ENCODE measurements at regions not wholly inside any gene's neighbourhood (a gene's known extent, or its start where the extent isn't known, plus 50 kb on each side); places are given as distances from the start of the nearest gene placed in this dataset.
"Not testable (repeated sequence)": the region's sequence is repeated elsewhere in the genome, so short reads cannot be mapped to it uniquely, and the experiment has no call there.

GRCh38 chr3:130800829-130801228 is 54.2 kb upstream of the PIK3R4 start:
- no peak for DNase-seq (ENCODE audit: low read depth)

DNA sequence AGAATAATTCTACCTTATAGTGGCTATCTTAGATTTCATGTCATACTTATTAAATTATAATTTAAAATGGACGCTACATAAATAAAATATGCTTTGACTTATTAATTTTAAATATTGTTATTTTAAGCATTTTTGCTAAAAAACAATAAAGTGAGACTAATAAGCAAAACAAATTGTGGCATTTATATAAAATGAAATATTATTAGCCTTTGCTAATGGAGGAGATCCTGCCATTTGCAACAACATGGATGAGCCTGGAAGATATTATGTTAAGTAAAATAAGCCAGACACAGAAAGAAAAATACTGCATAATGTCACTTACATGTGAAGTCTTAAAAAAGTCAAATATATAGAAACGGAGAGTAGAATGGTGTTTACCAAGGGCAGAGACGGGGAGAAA is 54.8 kb upstream of the PIK3R4 start:
- no peak for DNase-seq (ENCODE audit: low read depth)

- DNase-seq (ENCODE audit: low read depth), result no peak
Measured at GRCh38 chr3:130811557-130811956, 64.9 kb upstream of the PIK3R4 start.

DNA sequence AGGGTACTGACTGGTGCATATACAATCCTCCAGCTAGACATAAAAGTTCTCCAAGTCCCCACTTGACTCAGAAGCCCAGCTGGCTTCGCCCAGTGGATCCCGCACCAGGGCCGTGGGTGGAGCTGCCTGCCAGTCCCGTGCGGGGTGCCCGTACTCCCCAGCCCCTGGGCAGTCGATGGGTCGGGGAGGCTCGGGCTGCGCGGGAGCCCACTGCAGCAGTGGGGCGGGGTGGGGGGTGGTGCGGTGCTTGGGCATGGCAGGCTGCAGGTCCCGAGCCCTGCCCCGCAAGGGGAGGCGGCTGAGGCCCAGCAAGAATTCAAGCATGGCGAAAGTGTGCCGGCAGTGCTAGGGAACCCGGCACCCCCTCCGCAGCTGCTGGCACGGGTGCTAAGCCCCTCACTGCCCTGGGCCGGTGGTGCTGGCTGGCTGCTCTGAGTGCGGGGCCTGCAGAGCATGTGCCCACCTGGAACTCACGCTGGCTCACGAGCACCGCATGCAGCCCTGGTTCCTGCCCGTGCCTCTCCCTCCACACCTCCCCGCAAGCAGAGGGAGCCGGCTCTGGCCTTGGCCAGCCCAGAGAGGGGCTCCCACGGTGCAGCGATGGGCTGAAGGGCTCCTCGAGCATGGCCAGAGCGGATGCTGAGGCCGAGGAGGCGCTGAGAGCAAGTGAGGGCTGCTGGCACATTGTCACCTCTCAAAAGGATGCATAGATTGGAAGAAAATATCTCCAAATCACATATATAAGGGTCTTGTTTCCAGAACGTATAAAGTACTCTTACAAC is 68.3 kb upstream of the PIK3R4 start:
- no peak for DNase-seq (ENCODE audit: low read depth)

- no peak for DNase-seq (ENCODE audit: low read depth)
Measured at GRCh38 chr3:130816561-130817445, 70.2 kb upstream of the PIK3R4 start.

- DNase-seq (ENCODE audit: low read depth), result not testable (repeated sequence)
Measured at GRCh38 chr3:130818066-130818465, 71.4 kb upstream of the PIK3R4 start.

DNA sequence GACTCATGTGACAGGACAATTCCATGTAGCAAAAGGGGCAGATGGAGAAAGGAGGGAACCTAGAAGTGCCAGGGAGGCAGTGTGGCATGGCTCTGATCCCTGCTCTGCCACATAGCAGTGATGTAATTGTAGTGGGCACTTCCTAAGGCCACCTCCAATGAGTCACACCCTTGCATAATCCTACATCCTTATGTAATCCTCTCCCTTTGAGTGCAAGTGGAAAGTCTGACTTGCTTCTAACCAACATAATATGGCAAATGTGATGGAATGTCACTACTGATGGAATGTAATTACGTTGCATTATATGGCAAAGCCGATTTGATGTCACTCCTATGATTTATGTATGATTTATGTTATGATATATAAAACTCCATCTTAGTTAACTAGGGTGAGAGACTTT is 72.9 kb upstream of the ATP2C1 start:
- DNase-seq (ENCODE audit: low read depth), result peak; percentile 49

GRCh38 chr3:130821806-130822205 is 72.1 kb upstream of the ATP2C1 start:
- DNase-seq (ENCODE audit: low read depth), result no peak

GRCh38 chr3:130823241-130823884 is 70.5 kb upstream of the ATP2C1 start:
- no peak for DNase-seq (ENCODE audit: low read depth)

GRCh38 chr3:130823996-130824395 is 69.9 kb upstream of the ATP2C1 start:
- DNase-seq (ENCODE audit: low read depth), result no peak

DNA sequence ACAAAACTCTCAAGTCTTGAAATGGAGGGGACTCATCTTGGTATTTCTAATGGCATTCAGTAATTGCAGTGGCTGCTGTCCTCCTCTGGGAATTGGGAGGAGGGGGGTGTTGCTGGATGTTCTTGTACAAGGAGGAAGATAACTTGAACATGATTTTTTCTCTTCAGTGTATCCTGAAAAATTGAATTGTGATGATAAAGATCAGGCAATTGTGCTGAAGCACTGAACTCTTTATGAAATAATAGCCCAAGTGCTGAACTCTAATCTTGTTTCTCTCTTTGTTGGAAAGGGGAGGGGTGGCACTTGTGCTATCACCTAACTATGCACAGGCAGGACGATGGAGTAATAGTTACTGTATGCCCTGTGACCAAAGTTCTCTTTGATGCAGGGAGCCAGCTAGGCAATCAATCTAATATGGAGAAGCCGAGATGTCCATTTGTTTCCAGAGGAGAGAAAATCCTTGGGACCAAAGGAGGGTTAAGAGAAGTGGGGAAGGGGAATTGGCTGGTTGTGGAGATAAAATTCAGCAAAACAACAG is 68.1 kb upstream of the ATP2C1 start:
- no peak for DNase-seq (ENCODE audit: low read depth)

GRCh38 chr3:130826516-130827182 is 67.2 kb upstream of the ATP2C1 start:
- no peak for DNase-seq (ENCODE audit: low read depth)

DNA sequence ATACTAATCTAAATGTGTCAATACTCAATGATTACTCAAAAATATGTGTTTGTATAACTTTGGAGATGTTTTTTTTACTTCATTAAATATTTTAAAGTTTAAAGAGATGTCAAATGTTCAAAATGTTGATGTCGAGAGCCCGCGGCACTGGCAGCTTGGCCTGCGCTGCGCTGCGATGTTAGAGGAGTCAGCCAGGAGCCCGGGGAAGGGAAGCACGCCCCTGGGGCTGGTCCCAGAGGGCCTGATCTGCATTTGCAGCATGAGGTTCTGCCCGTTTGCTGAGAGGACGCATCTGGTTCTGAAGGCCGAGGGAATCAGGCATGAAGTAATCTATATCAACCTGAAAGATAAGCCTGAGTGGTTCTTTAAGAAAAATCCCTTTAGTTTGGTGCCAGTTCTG is 66.4 kb upstream of the ATP2C1 start:
- DNase-seq (ENCODE audit: low read depth), result no peak

DNA sequence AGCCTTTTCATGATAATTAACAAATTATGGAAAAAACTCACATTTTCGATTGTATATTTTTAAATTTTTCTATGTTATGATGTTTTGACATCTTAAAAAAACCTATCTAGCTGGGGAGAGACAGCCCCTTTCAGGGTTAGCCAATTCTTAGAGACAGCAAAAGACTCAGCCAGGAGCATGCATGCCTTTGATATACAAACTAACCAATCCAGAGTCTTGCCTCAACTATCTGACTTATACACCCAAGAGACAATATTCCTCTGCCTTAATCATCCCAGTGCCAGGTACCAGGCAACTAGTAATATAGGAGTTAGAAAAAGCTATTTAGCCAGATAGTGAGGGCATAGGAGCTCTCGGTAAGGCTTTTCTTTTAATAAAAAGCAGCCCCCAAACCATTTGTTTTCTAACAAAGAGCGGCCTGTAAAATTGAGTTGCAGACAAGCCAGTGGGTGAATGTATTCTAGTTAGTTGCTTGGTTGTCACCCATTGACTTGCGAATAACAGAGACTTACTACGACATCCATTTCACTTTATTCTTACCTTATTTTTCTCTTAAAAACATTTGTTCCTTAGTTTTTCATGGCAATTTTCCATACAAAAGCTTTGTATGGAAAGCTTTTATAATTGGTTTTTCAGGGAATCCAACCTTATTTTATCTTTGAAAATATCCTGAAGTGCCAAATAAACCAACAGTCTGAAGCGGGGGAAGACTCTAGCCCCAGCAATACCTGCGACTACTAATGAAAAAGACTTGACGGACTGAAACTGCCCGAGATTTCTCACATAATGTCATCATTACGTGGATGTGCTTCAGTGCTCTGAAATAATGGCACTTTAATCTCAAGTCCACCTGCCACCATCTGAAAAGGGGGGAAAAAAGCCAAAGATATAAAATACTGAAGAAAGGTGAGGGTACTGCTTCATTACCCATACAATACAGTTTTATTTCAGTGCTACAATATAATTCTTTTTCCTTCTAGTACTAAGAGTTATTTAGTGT is 64.6 kb upstream of the ATP2C1 start:
- DNase-seq (ENCODE audit: low read depth), result no peak

DNA sequence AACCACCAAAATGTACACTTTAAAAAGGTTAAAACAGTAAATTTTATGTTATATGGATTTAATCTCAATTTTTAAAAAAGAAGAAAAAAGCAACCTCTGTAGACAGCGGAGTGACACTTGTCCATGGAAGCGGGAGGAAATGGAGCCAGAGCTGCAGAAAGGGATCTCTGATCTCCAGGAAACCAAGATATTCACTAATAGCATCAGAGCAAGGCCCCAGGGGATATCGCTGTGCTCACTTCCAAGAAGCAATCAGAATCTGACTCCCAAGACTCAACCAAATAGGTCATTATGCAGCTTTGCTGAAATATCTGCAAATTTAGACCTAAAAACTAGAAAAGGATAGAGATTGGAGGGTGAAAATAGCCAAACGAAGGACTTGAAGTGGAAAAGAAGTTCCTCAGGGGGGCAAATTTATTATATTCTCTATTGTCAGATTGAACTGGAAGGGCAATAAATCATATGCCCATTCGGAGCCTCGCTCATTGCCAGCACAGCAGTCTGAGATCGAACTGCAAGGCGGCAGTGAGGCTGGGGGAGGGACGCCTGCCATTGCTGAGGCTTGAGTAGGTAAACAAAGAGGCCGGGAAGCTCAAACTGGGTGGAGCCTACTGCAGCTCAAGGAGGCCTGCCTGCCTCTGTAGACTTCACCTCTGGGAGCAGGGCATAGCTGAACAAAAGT is 62.0 kb upstream of the ATP2C1 start:
- no peak for DNase-seq (ENCODE audit: low read depth)

DNA sequence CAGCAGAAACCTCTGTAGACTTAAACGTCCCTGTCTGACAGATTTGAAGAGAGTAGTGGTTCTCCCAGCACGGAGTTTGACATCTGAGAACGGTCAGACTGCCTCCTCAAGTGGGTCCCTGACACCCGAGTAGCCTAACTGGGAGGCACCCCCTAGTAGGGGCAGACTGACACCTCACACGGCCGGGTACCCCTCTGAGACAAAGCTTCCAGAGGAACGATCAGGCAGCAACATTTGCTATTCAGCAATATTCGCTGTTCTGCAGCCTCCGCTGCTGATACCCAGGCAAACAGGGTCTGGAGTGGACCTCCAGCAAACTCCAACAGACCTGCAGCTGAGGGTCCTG is 61.5 kb upstream of the ATP2C1 start:
- DNase-seq (ENCODE audit: low read depth), result not testable (repeated sequence)

- DNase-seq (ENCODE audit: low read depth), result peak; percentile 29
Measured at GRCh38 chr3:130834476-130834875, 59.4 kb upstream of the ATP2C1 start.

DNA sequence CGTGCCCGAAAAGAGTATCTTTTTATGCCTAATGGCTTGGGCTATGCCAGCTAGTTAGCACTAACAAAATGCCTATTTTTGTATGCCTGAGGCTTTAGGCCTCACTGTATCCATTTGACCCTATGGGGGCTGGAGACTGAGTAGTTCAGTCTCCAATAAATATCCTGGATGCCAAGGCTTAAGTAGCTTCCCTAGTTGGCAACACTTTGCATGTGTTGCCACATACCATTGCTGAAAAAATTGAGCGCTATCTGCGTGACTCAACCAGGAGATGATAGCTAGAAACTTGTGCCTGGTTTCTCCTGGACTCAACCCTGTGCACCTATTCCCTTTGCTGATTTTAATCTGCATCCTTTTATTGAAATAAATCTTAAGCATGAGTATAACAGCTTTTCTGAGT is 58.4 kb upstream of the ATP2C1 start:
- DNase-seq (ENCODE audit: low read depth), result no peak

DNA sequence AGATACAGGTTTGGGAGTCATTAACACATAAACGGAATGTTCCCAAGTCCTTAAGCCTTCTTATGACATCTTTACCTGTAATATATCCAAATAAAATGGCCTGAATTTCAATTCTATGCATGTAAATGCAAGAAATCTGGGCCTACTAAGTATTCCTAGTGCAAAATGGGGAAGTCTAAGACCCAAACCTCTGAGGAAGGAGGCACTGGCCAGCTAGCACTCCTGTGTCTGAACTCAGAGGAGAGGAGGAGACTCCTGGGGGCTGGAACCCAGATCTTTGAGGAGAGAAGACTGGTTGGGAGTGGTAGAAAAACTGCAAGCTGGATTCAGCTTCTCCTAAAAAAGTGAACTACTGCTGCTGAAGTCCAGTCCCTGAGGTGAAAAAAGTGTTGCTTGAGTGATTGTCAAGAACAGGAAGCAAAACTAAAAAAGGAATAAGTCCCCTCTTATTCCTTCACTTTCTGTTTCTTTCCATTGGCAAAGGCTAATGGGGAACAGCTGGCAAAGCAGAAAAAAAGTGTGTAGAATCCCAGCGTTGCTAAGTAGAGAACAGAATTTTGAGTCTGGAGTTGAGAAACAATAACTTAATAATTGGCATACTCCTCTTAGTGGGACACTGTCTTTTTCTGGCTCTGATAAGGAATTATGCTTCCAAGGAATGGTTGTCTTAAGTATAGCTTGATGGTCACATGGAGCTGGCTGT is 54.8 kb upstream of the ATP2C1 start:
- DNase-seq (ENCODE audit: low read depth), result no peak

GRCh38 chr3:130839813-130840212 is 54.1 kb upstream of the ATP2C1 start:
- no peak for DNase-seq (ENCODE audit: low read depth)
